Body of pancreas (tissue), 4 donors: ENCODE measurements at regions not wholly inside any gene's neighbourhood (a gene's known extent, or its start where the extent isn't known, plus 50 kb on each side); places are given as distances from the start of the nearest gene placed in this dataset.

Experiments
- POLR2A ChIP-seq, 3 donors: fragments of 450-650 bp; IDR thresholded peaks; one replicate each; pipeline ENCODE4 v1.6.1; 2016; ENCODE audit warnings: antibody characterized with exemption in 3 of 3, mild to moderate bottlenecking in 2 of 3
- TF ChIP-seq, protein P1 (sequence below), 7 experiments: fragments of 450-650 bp in 4 of 7; fragments of 200-600 bp in 3 of 7; sonication (generic) in 3 of 7; IDR thresholded peaks; one replicate each; pipeline ENCODE4 v1.5.1; 2016 to 2019; ENCODE audit warnings: antibody characterized with exemption in 7 of 7

DNA sequence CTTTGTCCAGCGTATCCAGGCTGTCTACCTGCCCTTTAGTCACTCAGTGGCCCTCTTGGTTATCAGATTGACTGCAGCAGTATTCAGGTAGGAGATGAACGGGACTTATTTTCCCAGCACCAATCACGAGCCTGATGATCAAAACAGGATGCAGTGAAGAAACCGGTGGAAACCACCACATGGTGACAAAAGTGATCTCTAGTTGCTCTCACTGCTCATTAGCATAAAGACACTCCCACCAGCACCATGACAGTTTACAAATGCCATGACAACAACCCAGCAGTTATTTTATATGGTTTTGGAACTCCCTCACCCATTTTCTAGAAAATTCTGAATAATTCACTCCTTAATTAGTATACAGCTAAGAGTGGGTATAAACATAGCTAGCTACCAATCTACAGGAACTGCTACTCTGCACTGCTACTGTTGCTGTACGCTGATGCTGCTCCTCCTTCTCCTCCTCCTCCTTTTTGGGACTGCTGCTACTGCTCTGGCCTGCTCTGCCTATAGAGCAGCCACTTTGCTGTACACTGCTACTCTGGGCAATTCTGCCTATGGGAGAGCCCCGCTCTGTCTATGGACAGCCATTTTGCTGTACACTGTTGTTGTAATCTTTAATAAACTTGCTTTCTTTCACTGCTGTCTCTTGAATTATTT is 142.5 kb upstream of the SSTR1 start:
- TF ChIP-seq, protein P1, sequence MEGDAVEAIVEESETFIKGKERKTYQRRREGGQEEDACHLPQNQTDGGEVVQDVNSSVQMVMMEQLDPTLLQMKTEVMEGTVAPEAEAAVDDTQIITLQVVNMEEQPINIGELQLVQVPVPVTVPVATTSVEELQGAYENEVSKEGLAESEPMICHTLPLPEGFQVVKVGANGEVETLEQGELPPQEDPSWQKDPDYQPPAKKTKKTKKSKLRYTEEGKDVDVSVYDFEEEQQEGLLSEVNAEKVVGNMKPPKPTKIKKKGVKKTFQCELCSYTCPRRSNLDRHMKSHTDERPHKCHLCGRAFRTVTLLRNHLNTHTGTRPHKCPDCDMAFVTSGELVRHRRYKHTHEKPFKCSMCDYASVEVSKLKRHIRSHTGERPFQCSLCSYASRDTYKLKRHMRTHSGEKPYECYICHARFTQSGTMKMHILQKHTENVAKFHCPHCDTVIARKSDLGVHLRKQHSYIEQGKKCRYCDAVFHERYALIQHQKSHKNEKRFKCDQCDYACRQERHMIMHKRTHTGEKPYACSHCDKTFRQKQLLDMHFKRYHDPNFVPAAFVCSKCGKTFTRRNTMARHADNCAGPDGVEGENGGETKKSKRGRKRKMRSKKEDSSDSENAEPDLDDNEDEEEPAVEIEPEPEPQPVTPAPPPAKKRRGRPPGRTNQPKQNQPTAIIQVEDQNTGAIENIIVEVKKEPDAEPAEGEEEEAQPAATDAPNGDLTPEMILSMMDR (IDR thresholded peaks at IDR 0.05): no peak
- TF ChIP-seq POLR2A (IDR thresholded peaks at IDR 0.05): no peak
